ENCODE measurements at regions not wholly inside any gene's neighbourhood (a gene's known extent, or its start where the extent isn't known, plus 50 kb on each side); places are given as distances from the start of the nearest gene placed in this dataset.

- DNase-seq = no peak
These were observed 973.0 kb upstream of the GHITM start for GRCh38 chr10:83166344-83166743.

- no peak for DNase-seq
These were observed 972.2 kb upstream of the GHITM start for GRCh38 chr10:83167081-83167480.

GRCh38 chr10:83176901-83177300, 962.4 kb upstream of the GHITM start:
- DNase-seq = no peak

GRCh38 chr10:83178526-83178925, 960.8 kb upstream of the GHITM start:
- DNase-seq = no peak

- DNase-seq = no peak
These were observed 959.9 kb upstream of the GHITM start for GRCh38 chr10:83179371-83179770.

- no peak for DNase-seq
These were observed 957.2 kb upstream of the GHITM start for GRCh38 chr10:83182076-83182475.

GRCh38 chr10:83184641-83185040, 954.7 kb upstream of the GHITM start:
- DNase-seq = no peak

GRCh38 chr10:83190614-83191013, 948.7 kb upstream of the GHITM start:
- DNase-seq = no peak

- DNase-seq = no peak
These were observed 946.3 kb upstream of the GHITM start for GRCh38 chr10:83193026-83193425.

- DNase-seq = no peak
These were observed 944.3 kb upstream of the GHITM start for GRCh38 chr10:83195021-83195420.

GRCh38 chr10:83199374-83199773, 939.9 kb upstream of the GHITM start:
- no peak for DNase-seq

- DNase-seq = no peak
These were observed 933.4 kb upstream of the GHITM start for GRCh38 chr10:83205861-83206260.

- no peak for DNase-seq
These were observed 926.5 kb upstream of the GHITM start for GRCh38 chr10:83212632-83213334.

GRCh38 chr10:83214136-83214535, 925.2 kb upstream of the GHITM start:
- DNase-seq = no peak

GRCh38 chr10:83218205-83218604, 921.1 kb upstream of the GHITM start:
- DNase-seq = no peak

GRCh38 chr10:83222300-83222699, 917.0 kb upstream of the GHITM start:
- no peak for DNase-seq

GRCh38 chr10:83222832-83223742, 916.2 kb upstream of the GHITM start:
- no peak for DNase-seq

- DNase-seq = no peak
These were observed 913.5 kb upstream of the GHITM start for GRCh38 chr10:83225781-83226180.

- no peak for DNase-seq
These were observed 909.3 kb upstream of the GHITM start for GRCh38 chr10:83229991-83230390.

GRCh38 chr10:83233691-83234090, 905.6 kb upstream of the GHITM start:
- DNase-seq = no peak

GRCh38 chr10:83248106-83248631, 891.1 kb upstream of the GHITM start:
- DNase-seq = no peak

- DNase-seq = no peak
These were observed 888.9 kb upstream of the GHITM start for GRCh38 chr10:83250396-83250795.

GRCh38 chr10:83252169-83252568, 887.1 kb upstream of the GHITM start:
- no peak for DNase-seq

- DNase-seq = no peak
These were observed 886.7 kb upstream of the GHITM start for GRCh38 chr10:83252596-83252995.
